Left renal cortex interstitium (tissue), 4 donors: ENCODE measurements at regions not wholly inside any gene's neighbourhood (a gene's known extent, or its start where the extent isn't known, plus 50 kb on each side); places are given as distances from the start of the nearest gene placed in this dataset.
"Not testable (repeated sequence)": the region's sequence is repeated elsewhere in the genome, so short reads cannot be mapped to it uniquely, and the experiment has no call there.

Experiments used
- DNase-seq, 4 donors: peaks; one replicate each; pipeline ENCODE4 v3.0.0-alpha.2; 2013; ENCODE audit warnings: low read depth in 4 of 4, low spot score in 2 of 4, missing footprints in 1 of 4

DNA sequence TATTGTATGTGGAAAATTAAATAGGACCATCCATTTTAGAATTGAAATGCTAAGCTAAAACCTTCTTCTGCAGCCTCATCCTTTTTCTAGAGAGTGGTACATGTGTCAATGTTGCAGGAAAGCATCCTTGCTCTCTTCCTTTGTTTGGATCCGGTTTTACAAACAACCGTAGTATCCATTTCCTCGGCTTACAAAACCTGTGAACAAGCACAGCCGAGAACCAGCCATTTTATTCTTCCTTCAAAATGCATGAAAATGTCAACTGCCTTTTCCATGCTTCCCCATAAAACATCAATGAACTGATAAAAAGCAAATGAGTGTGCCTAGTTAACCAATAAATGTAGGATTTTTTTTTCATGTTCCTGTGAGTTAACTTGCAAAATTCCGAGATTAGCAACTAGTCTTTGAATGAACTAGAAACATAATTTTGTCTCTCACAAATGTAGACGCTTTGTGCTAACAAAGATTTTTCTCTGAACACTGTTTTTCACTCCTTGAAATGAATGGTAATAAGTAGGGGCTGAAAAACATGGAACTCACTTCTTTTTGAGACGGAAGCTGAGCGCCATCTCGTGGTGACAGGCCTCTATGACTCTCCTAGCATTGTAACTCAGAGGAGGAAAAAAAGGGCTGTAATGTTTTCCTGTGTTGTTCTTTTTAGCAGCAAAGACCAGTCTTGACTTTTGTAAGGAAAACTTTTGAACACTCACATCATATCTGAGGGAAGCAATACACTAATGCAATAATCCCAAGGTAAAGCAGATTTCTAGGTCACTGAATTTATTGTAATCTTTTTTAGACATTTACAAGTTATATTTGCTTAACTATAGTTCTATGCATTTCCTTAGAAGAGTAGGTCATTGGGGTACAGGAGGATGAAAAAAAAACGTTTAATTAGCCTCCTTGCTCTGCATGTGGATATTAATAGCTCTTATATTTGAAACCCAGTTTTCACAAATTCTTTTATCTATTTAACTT, 157.4 kb upstream of the FOXG1 start:
- DNase-seq, result peak in 3 of 4 donors; percentile 15 to 56 (median 44)

GRCh38 chr14:28612414-28612813, 154.2 kb upstream of the FOXG1 start:
- no peak for DNase-seq

DNA sequence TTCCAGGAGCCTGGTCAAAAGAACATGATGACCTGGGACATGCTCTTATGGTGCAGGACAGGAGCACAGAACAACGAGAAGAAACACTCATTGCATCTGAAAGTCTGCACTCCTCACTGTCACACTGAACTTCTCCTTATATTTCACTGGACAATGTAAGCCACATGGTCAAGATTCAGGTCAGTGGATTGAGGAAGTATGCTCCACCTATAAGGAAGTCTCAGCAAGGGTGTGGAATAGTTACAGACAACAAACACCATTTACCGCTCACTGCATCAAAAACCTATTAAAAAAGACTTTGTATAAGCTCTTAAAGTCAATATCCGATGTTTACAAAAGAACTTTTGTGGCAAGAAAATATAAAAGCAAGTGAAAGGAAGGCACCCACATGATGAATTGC, 153.1 kb upstream of the FOXG1 start:
- no peak for DNase-seq

- DNase-seq, result no peak
Measured at GRCh38 chr14:28626780-28627179, 139.8 kb upstream of the FOXG1 start.

DNA sequence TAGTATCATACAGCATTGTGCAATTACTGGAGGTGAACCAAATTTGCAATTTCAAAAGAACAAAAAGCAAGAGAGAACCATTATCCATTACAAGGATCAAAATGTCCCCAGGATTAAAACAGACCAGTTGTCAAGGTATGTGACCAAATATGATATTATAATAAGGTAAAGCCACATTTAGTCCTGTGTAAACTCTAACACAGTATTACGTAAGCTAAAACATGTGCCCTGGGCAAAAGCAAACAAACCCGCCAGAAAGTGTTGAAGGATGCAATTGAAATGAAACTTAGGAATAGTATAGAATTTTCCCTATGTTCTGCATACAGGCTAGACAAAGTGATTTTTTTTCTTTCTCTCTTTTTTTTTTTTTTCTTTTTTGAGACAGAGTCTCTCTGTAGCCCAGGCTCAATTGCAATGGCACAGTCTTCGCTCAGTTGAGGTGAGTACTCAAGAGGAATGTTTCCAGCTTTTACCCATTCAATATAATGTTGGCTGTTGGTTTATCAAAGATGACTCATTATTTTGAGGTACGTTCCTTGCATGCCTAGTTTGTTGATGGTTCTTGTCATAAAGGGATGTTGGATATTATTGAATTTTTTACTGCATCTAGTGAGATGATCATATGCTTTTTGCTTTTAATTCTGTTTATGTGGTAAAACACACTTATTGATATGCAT, 137.1 kb upstream of the FOXG1 start:
- no peak for DNase-seq

DNA sequence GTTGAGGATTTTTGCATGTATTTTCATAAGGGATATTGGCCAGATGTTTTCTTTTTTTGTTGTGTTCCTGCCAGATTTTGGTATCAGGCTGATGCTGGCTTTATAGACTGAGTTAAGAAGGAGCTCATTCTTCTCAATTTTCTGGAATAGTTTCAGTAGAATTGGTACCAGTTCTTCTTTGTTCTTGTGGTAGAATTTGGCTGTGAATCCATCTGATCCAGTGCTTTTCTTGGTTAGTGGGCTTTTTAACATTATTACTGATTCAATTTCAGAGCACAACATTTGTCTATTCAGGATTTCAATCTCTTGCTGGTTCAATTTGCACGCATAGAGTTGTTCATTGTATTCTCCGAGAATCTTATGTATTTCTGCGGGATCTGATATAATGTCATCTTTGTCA, 136.5 kb upstream of the FOXG1 start:
- no peak for DNase-seq

- peak in 3 of 4 donors; percentile 0 to 16 (median 3) for DNase-seq
Measured at GRCh38 chr14:28635387-28635786, 131.2 kb upstream of the FOXG1 start.

DNA sequence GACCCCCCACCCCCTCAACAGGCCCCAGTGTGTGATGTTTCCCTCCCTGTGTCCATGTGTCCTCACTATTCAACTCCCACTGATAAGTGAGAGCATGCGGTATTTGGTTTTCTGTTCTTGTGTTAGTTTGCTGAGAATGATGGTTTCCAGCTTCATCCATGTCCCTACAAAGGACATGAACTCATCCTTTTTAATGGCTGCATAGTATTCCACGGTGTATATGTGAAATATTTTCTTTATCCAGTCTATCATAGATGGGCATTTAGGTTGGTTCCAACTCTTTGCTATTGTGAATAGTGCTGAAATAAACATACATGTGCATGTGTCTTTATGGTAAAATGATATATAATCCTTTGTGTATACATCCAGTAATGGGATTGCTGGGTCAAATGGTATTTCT, 130.8 kb upstream of the FOXG1 start:
- not testable (repeated sequence) for DNase-seq

DNA sequence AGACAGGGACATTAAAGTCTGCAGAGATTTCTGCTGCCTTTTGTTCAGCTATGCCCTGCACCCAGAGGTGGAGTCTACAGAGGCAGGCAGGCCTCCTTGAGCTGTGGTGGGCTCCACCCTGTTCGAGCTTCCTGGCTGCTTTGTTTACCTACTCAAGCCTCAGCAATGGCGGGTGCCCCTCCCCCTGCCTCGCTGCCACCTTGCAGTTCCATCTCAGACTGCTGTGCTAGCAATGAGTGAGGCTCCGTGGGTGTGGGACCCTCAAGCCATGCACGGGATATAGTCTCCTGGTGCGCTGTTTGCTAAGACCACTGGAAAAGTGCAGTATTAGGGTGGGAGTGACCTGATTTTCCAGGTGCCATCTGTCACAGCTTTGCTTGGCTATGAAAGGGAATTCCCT, 125.4 kb upstream of the FOXG1 start:
- not testable (repeated sequence) for DNase-seq

DNA sequence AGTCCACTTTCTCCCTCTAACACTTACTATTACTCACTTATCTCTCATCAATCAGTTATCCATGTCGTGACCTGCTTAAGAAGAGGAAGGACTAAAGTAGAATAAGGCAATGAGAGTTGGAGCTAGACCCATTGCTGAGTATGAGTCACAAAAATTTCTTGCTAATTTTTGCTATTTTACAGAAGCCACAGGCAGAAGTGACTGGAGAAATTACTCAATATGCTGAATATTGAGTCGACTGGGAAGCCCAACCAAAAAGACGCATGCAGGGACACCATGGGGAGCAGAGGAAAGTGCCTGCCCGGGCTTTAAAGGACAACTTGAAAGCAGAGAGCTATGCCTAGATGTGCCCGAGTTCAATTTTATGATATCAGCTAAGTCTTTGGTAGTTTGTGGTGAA, 115.4 kb upstream of the FOXG1 start:
- DNase-seq, result no peak

- DNase-seq, result no peak
Measured at GRCh38 chr14:28652782-28653181, 113.8 kb upstream of the FOXG1 start.

DNA sequence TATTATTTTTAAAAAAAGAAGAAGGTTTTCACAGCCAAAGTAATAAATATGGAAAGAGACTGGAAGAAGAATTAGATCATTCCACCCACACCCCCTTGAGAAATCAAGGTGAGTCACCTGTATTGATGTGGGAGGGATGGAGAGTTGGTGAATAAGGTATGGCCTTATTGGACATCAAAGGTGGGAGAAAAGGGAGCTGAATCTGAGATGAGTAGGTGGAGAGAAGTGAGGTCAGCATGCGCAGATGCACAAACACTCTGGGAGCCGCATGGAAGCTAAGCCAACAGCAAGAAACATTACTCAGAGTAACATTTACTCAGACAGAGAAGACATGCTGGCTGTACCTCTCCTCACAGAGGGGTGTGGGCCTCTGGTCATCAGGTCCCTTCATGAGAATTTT, 113.1 kb upstream of the FOXG1 start:
- DNase-seq, result no peak

DNA sequence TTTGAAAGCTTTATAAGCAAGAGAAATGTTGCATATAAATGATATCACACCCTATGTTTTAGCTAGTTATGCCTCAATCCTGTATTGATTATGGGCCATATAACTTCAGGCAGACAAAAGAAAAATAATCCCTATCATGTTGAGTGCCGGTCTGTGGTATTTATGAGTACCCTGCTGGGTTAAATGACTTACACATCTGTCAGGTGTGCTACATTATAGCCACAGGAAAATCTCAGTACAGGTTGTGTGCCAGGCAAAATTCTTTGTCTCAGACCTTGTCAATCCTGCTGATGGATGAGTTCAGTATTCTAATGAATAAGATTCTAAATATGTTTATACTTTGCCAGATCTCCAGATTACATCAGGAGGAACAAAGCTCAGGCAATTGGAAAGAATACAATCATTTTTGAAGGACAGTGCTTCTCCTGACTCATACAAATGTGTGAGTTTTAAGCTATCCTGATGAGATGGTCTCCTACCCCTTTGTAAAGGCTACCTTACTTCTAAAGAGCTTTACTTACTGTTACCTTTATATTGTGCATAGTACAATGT, 109.8 kb upstream of the FOXG1 start:
- no peak for DNase-seq

DNA sequence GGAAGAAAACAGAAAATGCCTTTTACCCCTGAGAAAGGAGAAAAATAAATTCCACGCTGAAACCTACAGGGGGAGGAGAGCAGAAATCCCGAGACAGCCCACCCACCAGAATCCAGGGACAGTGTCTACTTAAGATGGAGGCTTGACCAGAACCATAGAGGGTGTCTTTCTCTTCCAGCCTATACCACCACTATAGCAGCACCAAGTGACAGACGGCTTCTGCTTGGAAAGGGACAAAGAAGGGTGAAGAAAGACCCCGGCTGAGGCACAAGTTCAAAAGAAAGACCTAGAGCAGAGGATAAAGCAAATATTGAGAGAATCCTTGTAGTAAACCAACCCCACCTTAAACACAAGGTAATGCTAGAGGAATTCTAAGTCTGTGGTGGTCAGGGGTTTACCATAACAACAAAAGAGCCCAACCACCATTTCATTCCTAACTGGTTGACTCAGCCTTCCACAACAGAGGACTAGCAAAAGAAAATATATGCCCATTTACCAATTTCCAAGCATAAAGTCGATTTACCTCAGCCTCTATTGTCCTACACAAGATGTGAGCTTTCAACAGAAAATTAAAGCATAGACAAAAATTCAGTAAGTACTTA, 105.3 kb upstream of the FOXG1 start:
- no peak for DNase-seq

DNA sequence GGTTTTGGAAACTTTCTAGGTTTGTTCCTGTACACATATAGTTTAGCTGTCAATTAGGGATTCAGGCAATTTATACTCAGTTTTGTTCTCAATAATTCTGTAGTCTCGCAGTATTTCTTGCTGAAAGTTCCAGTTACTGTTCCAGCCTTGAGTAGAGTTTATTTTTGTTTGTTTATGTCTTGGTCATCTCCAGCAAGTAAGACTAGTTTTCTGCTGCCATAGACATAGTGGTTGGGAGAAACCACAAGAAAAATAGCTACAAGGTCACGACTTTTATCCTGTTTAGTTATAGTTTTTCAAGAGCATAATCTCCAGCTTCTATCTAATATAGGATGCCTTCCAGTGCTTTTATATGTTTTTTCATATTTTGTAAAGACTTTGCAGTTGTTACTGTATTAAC, 99.6 kb upstream of the FOXG1 start:
- DNase-seq, result no peak

DNA sequence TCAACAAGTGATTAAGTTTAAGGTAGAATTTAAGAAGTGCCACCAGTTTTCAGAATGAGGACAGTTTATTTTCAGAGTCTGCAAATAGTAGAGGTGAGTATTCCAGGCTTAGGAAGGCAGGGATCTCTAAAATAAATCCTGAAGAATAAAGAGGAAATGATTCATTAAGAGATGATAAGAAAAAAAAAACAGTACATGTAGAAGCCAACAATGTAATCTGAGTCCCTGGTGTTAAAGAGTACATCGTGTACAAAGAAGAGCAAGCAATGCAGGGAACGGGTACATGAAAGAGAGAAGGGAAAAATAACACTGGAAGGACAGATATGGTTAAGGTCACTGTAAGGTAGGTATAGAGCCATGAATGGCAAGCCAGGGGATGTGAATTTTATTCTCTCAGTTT, 95.2 kb upstream of the FOXG1 start:
- no peak for DNase-seq

- DNase-seq, result no peak
Measured at GRCh38 chr14:28673056-28673455, 93.5 kb upstream of the FOXG1 start.

GRCh38 chr14:28676479-28676878, 90.1 kb upstream of the FOXG1 start:
- DNase-seq, result no peak

GRCh38 chr14:28677381-28677780, 89.2 kb upstream of the FOXG1 start:
- no peak for DNase-seq

DNA sequence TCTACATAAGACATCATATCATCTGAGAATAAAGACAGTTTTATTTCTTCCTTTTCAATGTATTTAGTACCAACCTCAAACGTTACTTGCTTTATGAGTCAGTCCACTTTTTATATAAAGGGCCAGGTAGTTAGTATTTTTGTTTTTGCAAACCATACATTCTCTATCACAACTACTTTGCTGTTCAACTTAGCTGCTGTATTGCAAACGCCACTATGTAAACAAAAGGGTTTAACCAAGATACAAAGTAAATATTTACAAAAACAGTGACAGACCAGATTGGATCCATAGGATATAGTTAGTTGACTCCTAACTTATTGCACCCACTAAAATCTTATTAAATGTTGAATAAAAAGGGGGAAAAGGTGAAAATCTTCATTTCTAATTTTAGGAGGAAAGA, 87.7 kb upstream of the FOXG1 start:
- no peak for DNase-seq

- DNase-seq, result no peak
Measured at GRCh38 chr14:28681681-28682080, 84.9 kb upstream of the FOXG1 start.
